Glomerular visceral epithelial cell (primary cell): ENCODE measurements at regions not wholly inside any gene's neighbourhood (a gene's known extent, or its start where the extent isn't known, plus 50 kb on each side); places are given as distances from the start of the nearest gene placed in this dataset.
"Not testable (repeated sequence)": the region's sequence is repeated elsewhere in the genome, so short reads cannot be mapped to it uniquely, and the experiment has no call there.

ENCODE experiments used
- DNase-seq: peaks from one replicate; pipeline ENCODE4 v3.0.0-alpha.2; 2016; ENCODE audit errors: extremely low spot score

DNA sequence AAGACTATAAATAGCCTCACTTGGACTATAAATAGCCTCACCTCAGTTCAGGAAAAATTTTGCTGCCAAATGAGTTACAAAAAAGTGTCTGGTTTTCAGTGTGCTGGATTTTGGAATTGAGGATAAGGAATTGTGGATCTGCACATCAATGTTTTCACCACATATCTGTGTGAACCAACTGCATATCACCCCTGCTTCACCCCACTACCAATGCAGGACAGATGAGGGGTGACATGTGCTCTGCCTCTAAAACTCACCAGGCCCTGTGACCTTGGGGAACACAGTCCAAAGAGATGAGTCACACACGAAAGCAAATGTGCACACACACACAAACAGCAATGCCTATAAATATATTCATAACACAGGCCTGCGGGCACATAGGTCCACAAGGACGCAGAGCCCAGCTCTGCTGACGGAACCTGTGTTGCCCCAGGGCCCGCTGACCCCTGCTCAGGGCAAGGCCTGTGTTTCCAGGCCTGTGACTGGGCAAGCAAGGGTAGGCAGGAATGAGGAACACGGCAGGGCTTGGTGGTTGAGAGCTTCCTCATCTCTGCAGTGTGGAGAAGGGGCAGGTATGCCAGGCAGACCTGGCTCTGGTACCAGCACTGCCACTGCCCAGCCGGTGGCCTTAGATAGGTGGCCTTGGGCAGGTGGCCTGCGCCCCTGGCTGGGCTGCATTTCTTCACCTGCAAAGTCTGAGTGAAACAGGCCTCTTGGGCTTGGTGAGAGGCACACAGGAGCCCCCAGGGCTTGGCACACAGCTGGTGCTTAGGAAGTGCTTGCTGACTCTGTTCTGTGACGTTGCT lies 82.4 kb downstream of the ARL6IP4 start:
- peak; percentile 29 for DNase-seq

- DNase-seq: no peak
Observed at GRCh38 chr12:123061441-123062205, 81.1 kb downstream of the ARL6IP4 start.

- no peak for DNase-seq
Observed at GRCh38 chr12:123059500-123059899, 79.0 kb downstream of the ARL6IP4 start.

- no peak for DNase-seq
Observed at GRCh38 chr12:123058980-123059379, 78.5 kb downstream of the ARL6IP4 start.

DNA sequence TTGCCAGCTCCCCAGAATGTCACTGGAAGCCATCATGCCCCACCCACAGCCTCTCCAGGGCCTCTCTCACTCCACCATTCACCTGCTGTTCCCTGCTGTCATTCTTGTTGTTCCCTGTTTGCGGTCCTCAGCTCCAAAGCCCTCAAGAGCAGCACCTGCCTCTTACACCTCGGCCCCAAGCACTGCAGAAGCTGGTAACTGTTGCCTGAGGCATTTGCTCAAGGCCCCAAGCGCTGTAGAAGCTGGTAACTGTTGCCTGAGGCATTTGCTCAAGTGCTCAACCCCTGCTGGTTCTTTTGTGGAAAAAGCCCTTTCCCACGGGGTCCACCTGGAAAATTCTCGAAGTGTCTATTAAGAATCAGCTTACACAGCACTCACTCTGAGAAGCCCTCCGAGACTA lies 78.0 kb downstream of the ARL6IP4 start:
- no peak for DNase-seq

GRCh38 chr12:123057513-123058265 lies 77.2 kb downstream of the ARL6IP4 start:
- no peak for DNase-seq

DNA sequence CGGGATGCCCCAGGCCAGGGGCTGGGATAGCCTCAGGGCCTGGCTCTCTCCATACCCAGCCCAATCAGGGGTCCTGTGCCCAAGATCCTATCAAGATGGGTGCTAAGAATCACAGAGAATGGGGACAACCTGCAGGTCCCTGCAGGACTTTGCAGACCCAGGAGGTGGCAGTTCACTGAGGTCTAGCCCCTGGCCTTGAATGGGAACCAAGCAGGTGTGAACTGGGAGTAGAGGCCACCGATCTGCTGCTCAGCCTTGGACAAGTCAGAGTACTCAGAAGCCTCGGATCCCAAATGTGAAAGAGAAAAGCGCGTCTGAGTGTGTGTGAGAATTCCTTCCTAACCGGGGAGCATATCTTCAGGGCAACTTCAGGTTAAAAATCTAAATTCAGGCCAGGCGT lies 76.2 kb downstream of the ARL6IP4 start:
- no peak for DNase-seq

- peak; percentile 18 for DNase-seq
Observed at GRCh38 chr12:123056053-123056452, 75.6 kb downstream of the ARL6IP4 start.

GRCh38 chr12:123055281-123055766 lies 74.8 kb downstream of the ARL6IP4 start:
- no peak for DNase-seq

GRCh38 chr12:123054371-123054770 lies 73.9 kb downstream of the ARL6IP4 start:
- no peak for DNase-seq

- DNase-seq: no peak
Observed at GRCh38 chr12:123051556-123051955, 71.1 kb downstream of the ARL6IP4 start.

GRCh38 chr12:123050913-123051312 lies 70.4 kb downstream of the ARL6IP4 start:
- no peak for DNase-seq

DNA sequence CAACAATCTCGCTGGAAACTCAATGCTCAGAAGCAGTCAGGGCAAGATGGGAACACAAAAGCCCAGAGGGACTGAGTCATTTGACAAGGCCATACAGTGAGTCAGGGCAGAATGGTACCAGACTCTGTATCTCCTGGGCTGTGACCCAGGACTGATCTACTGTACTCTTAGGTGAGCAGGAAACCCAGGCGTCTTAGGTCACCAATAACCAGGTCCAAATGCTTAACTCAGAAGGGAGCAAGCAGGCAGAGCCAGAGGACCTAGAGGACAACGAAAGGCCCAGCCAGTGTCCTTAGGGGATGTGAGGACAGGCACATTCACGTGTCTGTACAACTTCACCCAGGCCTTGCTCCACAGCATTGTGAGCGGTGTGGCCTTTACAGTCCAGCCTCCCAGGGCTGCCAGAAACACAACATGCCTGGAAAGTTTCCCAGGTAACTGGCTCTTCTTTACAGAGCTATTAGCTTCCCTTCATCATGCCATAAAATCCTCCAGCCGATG lies 69.9 kb downstream of the ARL6IP4 start:
- peak; percentile 10 for DNase-seq

DNA sequence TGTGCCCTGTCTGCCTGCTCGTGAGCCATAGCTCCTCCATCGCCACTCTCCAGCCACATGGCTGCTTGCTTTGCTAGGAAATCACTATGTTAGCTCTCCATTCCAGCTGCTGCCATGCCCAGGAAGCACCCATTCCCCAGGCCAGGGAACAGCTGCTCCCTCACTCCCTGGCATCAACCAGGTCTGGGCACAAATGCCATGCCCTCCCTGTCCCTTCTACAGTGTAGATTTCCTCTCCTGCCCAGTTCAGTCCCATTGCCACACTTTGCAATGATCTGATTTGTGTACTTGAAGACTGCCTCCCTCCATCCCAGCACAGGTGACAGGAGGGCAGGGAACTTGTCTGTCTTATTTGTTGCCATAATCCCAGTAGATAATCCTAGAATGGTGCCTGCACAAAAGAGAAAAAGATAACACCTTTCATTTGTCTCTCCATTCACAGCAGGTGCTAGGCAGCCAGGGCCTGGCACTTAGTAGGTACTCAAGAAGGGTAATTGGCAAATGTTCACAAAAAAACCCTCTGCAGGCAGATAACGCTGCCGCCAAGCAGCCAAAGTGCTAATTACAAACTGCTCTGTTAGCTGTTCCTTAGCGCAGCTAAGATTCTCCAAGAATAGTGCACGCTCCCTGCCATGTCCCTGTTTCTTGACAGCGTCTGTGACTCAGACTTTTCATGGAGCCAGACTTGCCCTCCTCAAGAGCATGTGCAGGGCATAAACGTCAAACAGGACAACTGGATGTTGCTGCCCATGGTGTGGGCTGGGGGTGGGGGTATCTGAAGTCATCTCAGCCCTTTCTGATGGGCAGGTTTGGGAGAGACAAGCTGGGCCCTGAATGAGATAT lies 69.1 kb downstream of the ARL6IP4 start:
- no peak for DNase-seq

DNA sequence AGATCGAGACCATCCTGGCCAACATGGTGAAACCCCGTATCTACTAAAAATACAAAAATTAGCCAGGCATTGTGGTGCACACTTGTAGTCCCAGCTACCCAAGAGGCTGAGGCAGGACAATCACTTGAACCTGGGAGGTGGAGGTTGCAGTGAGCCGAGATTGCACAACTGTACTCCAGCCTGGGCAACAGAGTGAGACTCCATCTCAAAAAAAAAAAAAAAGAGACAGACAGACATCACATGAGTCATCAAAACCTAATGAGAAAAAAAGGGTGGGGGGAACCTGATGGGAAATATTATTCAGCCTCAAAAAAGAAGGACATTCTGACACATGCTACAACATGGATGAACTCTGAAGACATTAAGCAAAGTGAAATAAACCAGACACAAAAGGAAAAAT lies 67.4 kb downstream of the ARL6IP4 start:
- not testable (repeated sequence) for DNase-seq

DNA sequence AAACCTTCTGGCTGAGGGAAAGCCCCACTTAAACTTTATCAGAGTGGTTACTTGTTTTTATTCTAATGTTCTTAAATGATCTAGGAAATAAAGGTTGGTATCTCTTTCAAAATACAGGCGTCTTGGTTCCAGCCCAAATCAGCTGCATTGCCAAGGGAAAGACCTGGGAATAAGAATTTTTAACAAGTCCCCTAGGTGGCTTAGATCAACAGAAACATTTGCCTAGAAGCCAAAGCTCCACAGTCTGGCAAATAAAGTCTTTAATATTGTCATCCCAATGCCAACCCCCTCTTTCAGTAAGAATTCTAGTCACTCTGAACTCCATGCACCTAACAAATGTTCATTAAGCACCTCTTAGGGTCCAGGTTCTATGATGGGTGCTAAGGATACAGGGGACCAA lies 66.8 kb downstream of the ARL6IP4 start:
- DNase-seq: no peak

- no peak for DNase-seq
Observed at GRCh38 chr12:123046431-123046830, 66.0 kb downstream of the ARL6IP4 start.

GRCh38 chr12:123045678-123046077 lies 65.2 kb downstream of the ARL6IP4 start:
- no peak for DNase-seq

DNA sequence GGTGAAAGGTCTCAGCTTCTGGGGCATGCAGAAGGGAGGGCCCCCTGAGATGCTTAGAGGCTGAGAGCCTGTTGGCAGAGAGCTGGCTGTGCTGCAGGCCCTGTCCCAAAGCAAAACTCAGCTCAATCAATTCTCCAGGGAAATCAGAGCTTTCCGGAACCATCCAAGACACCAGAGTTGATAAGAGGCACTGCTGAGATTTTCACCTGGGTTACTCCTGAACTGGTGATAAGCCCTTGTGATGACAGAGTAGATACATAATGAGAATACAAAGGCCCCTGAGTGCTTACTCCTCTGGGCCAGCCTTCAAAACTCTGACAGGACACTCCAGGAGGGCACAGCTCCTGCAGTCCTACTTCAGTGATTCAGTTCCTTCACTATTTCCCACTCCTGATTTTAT lies 63.9 kb downstream of the ARL6IP4 start:
- DNase-seq: no peak

GRCh38 chr12:123043536-123044001 lies 63.1 kb downstream of the ARL6IP4 start:
- peak; percentile 94 for DNase-seq

DNA sequence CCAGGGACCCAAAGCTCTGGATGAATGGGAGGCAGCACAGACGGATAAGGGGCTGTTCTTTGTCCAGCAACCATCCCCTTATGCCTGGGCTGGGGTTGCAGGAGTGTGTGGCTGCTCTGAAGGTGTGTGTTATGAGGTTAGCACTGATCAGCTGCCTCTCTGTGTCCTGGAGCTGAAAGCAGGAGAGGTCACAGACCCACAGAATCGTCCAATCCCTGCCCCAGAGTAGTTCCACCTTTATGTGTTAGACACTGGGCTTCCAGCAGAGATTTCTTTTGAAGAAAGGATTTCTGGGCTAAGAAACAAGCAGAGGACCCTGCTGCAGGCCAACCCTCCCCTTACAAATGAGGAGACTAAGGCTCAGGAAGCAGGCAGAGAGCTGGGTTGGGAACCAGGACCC lies 62.4 kb downstream of the ARL6IP4 start:
- DNase-seq: no peak
